WI38 (cell line): ENCODE measurements at regions not wholly inside any gene's neighbourhood (a gene's known extent, or its start where the extent isn't known, plus 50 kb on each side); places are given as distances from the start of the nearest gene placed in this dataset.

Experiments
- H3K4me3 ChIP-seq: 2 replicates; pipeline ENCODE4 v1.5.1; 2011; ENCODE audit warnings: low read depth, mild to moderate bottlenecking, control low read depth, low read length
- TF ChIP-seq, protein P1 (sequence below): IDR thresholded peaks from 2 replicates; pipeline ENCODE4 v1.5.1; 2012; ENCODE audit warnings: low read depth, mild to moderate bottlenecking, control low read depth, low read length

DNA sequence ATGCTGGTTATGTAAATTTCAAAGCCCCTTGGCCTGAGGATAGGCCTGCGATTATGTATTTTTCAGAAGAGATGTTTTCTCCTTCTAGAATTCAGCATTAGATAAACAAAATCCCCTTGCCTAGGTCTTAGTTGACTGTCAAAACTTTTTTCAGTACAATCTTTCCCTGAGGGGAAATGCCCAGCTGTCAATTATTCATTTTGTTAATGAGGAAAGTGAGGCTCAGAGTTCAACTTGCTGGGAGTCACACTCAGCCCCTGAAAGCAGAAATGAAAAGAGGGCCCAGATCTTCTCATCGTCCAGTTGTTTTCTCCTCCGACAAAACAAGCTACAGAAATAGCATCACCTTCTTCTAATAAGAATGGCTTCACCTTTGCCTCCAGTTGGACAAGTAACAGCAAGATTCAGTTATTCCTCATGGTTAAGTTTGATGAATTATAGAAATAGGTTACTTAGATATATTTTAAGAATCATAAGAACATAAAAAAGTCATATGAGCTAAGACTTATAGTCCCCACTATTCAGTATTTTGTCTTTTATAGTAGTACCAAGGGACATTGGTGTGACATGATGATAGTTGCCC, 627.1 kb upstream of the WWC1 start:
- TF ChIP-seq, protein P1, sequence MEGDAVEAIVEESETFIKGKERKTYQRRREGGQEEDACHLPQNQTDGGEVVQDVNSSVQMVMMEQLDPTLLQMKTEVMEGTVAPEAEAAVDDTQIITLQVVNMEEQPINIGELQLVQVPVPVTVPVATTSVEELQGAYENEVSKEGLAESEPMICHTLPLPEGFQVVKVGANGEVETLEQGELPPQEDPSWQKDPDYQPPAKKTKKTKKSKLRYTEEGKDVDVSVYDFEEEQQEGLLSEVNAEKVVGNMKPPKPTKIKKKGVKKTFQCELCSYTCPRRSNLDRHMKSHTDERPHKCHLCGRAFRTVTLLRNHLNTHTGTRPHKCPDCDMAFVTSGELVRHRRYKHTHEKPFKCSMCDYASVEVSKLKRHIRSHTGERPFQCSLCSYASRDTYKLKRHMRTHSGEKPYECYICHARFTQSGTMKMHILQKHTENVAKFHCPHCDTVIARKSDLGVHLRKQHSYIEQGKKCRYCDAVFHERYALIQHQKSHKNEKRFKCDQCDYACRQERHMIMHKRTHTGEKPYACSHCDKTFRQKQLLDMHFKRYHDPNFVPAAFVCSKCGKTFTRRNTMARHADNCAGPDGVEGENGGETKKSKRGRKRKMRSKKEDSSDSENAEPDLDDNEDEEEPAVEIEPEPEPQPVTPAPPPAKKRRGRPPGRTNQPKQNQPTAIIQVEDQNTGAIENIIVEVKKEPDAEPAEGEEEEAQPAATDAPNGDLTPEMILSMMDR = no peak
- no peak overlapping the region for H3K4me3 ChIP-seq

DNA sequence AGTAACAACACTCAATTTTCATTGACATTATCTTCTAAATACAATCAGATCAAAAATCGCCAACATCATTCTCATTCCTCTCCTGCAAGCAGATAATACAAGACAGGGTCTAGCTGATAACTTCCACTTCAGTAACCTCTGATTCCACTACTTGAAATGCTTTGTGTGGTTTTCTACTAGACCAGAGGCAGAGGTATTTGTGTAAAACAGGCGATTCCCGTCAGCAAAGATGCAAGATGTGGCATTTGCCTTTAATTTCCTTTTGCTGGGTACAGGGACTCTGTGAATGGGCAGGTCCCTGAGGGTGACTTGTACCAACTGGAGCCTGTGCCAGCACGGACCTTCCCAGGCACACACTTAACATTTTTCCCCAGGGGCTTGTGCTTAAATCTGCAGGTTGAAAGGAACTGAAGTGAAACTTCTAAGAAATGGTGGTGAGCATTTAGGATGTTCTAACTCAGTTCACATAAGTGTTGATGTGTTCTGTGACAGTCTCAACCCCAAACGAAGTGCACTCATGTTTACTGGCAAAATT, 625.5 kb upstream of the WWC1 start:
- no peak overlapping the region for H3K4me3 ChIP-seq
- TF ChIP-seq, protein P1 = no peak

- TF ChIP-seq, protein P1 = no peak
- no peak overlapping the region for H3K4me3 ChIP-seq
Observed at GRCh38 chr5:167671176-167671575, 620.3 kb upstream of the WWC1 start.

GRCh38 chr5:167673942-167674341, 617.5 kb upstream of the WWC1 start:
- H3K4me3 ChIP-seq = no peak overlapping the region
- TF ChIP-seq, protein P1 = no peak

DNA sequence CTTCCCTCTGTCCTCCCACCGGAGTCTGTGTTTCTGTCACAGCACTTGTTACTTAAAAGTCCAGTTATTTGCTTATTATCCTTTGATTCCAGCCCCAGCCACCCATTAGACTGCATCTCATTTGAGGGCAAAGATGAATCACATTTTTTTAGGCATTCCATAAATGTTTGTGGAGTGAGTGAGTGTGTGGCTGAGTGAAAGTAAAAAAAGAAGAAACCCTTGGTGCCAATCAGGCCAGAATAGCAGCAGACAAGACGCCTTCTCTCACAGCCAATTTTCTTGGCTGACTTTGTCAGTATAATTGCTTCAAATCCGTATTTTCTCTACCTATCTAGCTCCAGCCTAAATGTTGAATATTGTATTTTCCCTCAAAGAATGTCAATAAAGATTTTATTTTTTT, 613.0 kb upstream of the WWC1 start:
- no peak overlapping the region for H3K4me3 ChIP-seq
- TF ChIP-seq, protein P1 = no peak

DNA sequence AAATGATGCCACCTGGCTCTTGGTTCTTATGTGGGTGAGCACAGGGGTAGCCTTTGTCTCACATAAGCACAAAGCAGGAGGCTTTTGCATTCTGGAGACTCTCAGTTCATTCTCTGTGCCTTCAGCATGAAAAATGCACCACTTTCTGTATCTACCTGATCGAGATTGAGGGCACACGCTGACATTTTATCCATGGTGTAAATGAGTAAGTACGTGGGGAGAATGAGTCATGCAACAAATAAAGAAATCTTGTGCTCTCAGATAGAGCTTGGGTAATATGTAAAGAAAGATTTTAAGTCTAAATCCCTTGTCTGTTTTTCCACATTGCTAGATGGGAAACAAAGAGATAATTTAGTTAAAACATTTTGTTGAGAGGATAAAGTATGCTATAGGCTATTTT, 607.2 kb upstream of the WWC1 start:
- no peak overlapping the region for H3K4me3 ChIP-seq
- TF ChIP-seq, protein P1 = no peak

- no peak overlapping the region for H3K4me3 ChIP-seq
- TF ChIP-seq, protein P1 = no peak
Observed at GRCh38 chr5:167688341-167689130, 602.9 kb upstream of the WWC1 start.
